GM12873 (cell line): ENCODE measurements at regions not wholly inside any gene's neighbourhood (a gene's known extent, or its start where the extent isn't known, plus 50 kb on each side); places are given as distances from the start of the nearest gene placed in this dataset.

Experiments used
- CTCF ChIP-seq: IDR thresholded peaks from 2 replicates; pipeline ENCODE4 v1.5.1; 2012; ENCODE audit warnings: low read depth, mild to moderate bottlenecking, moderate library complexity, low read length, control low read depth; ENCODE audit not compliant: insufficient read depth; ENCODE audit errors: missing control alignments

GRCh38 chr4:110824344-110824743 lies 201.5 kb upstream of the PITX2 start:
- TF ChIP-seq CTCF, result no peak

GRCh38 chr4:110826656-110827055 lies 203.8 kb upstream of the PITX2 start:
- no peak for TF ChIP-seq CTCF

GRCh38 chr4:110830461-110830860 lies 207.6 kb upstream of the PITX2 start:
- no peak for TF ChIP-seq CTCF

- TF ChIP-seq CTCF, result no peak
Observed at GRCh38 chr4:110837896-110838450, 215.1 kb upstream of the PITX2 start.

GRCh38 chr4:110840221-110840654 lies 217.4 kb upstream of the PITX2 start:
- TF ChIP-seq CTCF, result no peak

GRCh38 chr4:110848787-110849186 lies 225.9 kb upstream of the PITX2 start:
- TF ChIP-seq CTCF, result no peak

GRCh38 chr4:110849461-110849860 lies 226.6 kb upstream of the PITX2 start:
- TF ChIP-seq CTCF, result no peak
